K562 (cell line): ENCODE measurements at regions not wholly inside any gene's neighbourhood (a gene's known extent, or its start where the extent isn't known, plus 50 kb on each side); places are given as distances from the start of the nearest gene placed in this dataset.

Experiments
- ATAC-seq: fragments of 200-7000 bp; cut with Tn5 transposase; 3 replicates; pipeline ENCODE4 v1.9.1; 2020; ENCODE audit warnings: moderate library complexity
- BruUV-seq: library from RNA; stranded (reverse); fragments of 400-500 nt; replicated peaks from 2 replicates; lab custom pipeline; 2021; lab: Mats Ljungman, UMichigan
- CTCF ChIA-PET: fragments of 300-600 bp; formaldehyde crosslinking; extraction: SDS; loops from one replicate; lab custom pipeline; 2021; ENCODE audit warnings: low intra/inter-chr PET ratio; lab: Yijun Ruan, JAX
- POLR2A ChIA-PET: fragments of 300-600, 350-650 bp; sonication (Branson Sonifier 250); formaldehyde crosslinking; extraction: SDS; loops from one replicate; lab custom pipeline; 2021; ENCODE audit warnings: antibody characterized with exemption, inconsistent platforms; lab: Yijun Ruan, JAX
- DNase-seq, 4 experiments: peaks; one replicate each; pipeline versions ENCODE4 v3.0.0 to v3.0.0-alpha.2; 2011 to 2018; ENCODE audit warnings: low spot score in 3 of 4, mixed read lengths in 3 of 4; ENCODE audit errors: extremely low read depth in 1 of 4
- FAIRE-seq: peaks from 2 replicates; lab custom pipeline; 2011; peaks lifted over from hg19 to GRCh38; lab: Jason Lieb, UNC
- H2AFZ ChIP-seq: 2 replicates; pipeline ENCODE4 v1.6.0; 2011; ENCODE audit warnings: low read depth, low read length, control low read depth, inconsistent platforms
- H3K27ac ChIP-seq: fragments of 200-600 bp; 3 replicates; pipeline ENCODE4 v1.8.0; 2011; ENCODE audit warnings: low read depth, mild to moderate bottlenecking, control low read depth, inconsistent platforms, low read length, moderate library complexity, mixed read lengths; ENCODE audit errors: extremely low read depth
- H3K27me3 ChIP-seq, 2 experiments: fragments of 300-600 bp in 1 of 2; 2 replicates in 1 of 2; 3 replicates in 1 of 2; pipeline versions ENCODE4 v1.6.0 to v1.8.0; 2011; ENCODE audit warnings: inconsistent platforms in 2 of 2, low read length in 2 of 2, mild to moderate bottlenecking in 1 of 2, mixed read lengths in 1 of 2, moderate library complexity in 1 of 2; ENCODE audit not compliant: control insufficient read depth in 2 of 2, insufficient read depth in 2 of 2
- H3K36me3 ChIP-seq: fragments of 300-600 bp; 3 replicates; pipeline ENCODE4 v1.8.0; 2011; ENCODE audit warnings: mild to moderate bottlenecking, low read length, inconsistent platforms; ENCODE audit not compliant: control insufficient read depth, insufficient read depth
- H3K4me1 ChIP-seq, 2 experiments: fragments of 200-600 bp in 1 of 2; replicated peaks in 1 of 2; 2 replicates in 1 of 2; 3 replicates in 1 of 2; pipeline versions ENCODE4 v1.5.1 to v1.8.0; 2011; ENCODE audit warnings: inconsistent platforms in 2 of 2, low read length in 2 of 2, mild to moderate bottlenecking in 1 of 2, mixed read lengths in 1 of 2, moderate library complexity in 1 of 2; ENCODE audit not compliant: control insufficient read depth in 2 of 2, insufficient read depth in 2 of 2
- H3K4me2 ChIP-seq: 2 replicates; pipeline ENCODE4 v1.6.1; 2011; ENCODE audit warnings: low read length, control low read depth, inconsistent platforms, mixed read lengths; ENCODE audit not compliant: insufficient read depth
- H3K4me3 ChIP-seq: fragments of 200-600 bp; sonication (generic), shearing (Covaris generic); 2 replicates; pipeline ENCODE4 v1.5.1; 2016; ENCODE audit warnings: control low read depth, inconsistent platforms
- H3K79me2 ChIP-seq: fragments of 200-600 bp; 3 replicates; pipeline ENCODE4 v1.8.0; 2011; ENCODE audit warnings: low read length, inconsistent platforms; ENCODE audit not compliant: control insufficient read depth, insufficient read depth
- H3K9ac ChIP-seq, 2 experiments: 2 replicates each; pipeline versions ENCODE4 v1.6.0 to v1.6.1; 2011; ENCODE audit warnings: low read depth in 2 of 2, low read length in 2 of 2, control low read depth in 1 of 2, inconsistent platforms in 1 of 2, mild to moderate bottlenecking in 1 of 2, mixed read lengths in 1 of 2; ENCODE audit not compliant: insufficient read depth in 1 of 2
- H3K9me1 ChIP-seq: one replicate; pipeline ENCODE4 v1.6.0; 2011; ENCODE audit warnings: inconsistent platforms, mild to moderate bottlenecking, low read length, moderate library complexity; ENCODE audit not compliant: control insufficient read depth, insufficient read depth
- H3K9me3 ChIP-seq: replicated peaks from 2 replicates; pipeline ENCODE4 v1.5.1; 2011; ENCODE audit warnings: low read depth, low read length, inconsistent platforms; ENCODE audit not compliant: control insufficient read depth, insufficient read depth
- H4K20me1 ChIP-seq: replicated peaks from 2 replicates; pipeline ENCODE4 v1.6.1; 2011; ENCODE audit warnings: low read length, inconsistent platforms, mixed read lengths; ENCODE audit not compliant: control insufficient read depth, insufficient read depth
- BCOR ChIP-seq: fragments of 450-650 bp; IDR thresholded peaks from 2 replicates; pipeline ENCODE4 v1.6.1; 2016
- FOXK1 ChIP-seq: sonication (generic); formaldehyde crosslinking; IDR thresholded peaks from 2 replicates; pipeline ENCODE4 v1.8.0; 2022; ENCODE audit warnings: missing genetic modification reagents, mild to moderate bottlenecking, borderline replicate concordance
- HMGN3 ChIP-seq: IDR thresholded peaks from 2 replicates; pipeline ENCODE4 v1.6.1; 2011; ENCODE audit warnings: borderline replicate concordance, low read depth, mild to moderate bottlenecking, mixed read lengths, low read length; ENCODE audit not compliant: insufficient read length; ENCODE audit errors: extremely low read depth
- MAFG ChIP-seq: fragments of 450-650 bp; conservative IDR thresholded peaks from 2 replicates; pipeline ENCODE4 v1.6.1; 2016; ENCODE audit warnings: missing genetic modification characterization, missing compliant biosample characterization
- MXI1 ChIP-seq: IDR thresholded peaks from 2 replicates; pipeline ENCODE4 v1.6.1; 2011; ENCODE audit warnings: low read depth, mild to moderate bottlenecking, improper control_type of control experiment, low read length
- PATZ1 ChIP-seq: fragments of 250-450 bp; sonication (Bioruptor Pico); IDR thresholded peaks from 2 replicates; pipeline ENCODE4 v1.5.0; 2020; ENCODE audit warnings: mild to moderate bottlenecking, borderline replicate concordance
- TAF7 ChIP-seq: fragments of 450-650 bp; IDR thresholded peaks from 2 replicates; pipeline ENCODE4 v1.6.1; 2016; ENCODE audit warnings: missing genetic modification characterization, missing compliant biosample characterization
- TCF3 ChIP-seq: sonication (generic); formaldehyde crosslinking; IDR thresholded peaks from 2 replicates; pipeline ENCODE4 v1.4.0; 2020; ENCODE audit warnings: mild to moderate bottlenecking, missing genetic modification reagents
- ZNF23 ChIP-seq: fragments of 250-450 bp; sonication (Bioruptor Pico); IDR thresholded peaks from 2 replicates; pipeline ENCODE4 v1.4.0; 2020; ENCODE audit warnings: mild to moderate bottlenecking
- WGBS: fragments of 100-300 bp; shearing (Covaris generic); methylation state at CpG from one replicate; pipeline ENCODE4 v1.1.6; 2016; ENCODE audit warnings: low coverage, mixed read lengths; ENCODE audit not compliant: insufficient coverage; ENCODE audit errors: missing lambda C conversion rate; 5-methylcytosine and 5-hydroxymethylcytosine counted together
- in situ Hi-C: fragments of 300-500 bp; cut with MboI; formaldehyde crosslinking; loops from 4 replicates; pipeline ENCODE4 v1.15.0; 2018; ENCODE audit warnings: inconsistent platforms, mixed read lengths
- intact Hi-C: fragments of 100-400 bp; cut with micrococcal nuclease; formaldehyde crosslinking; loops from 2 replicates; pipeline ENCODE4 v1.14.2; 2022

- TF ChIP-seq ZNF23 (CRISPR knock-in tag) (no peak), BCOR (no peak), MAFG (tag) (no peak), FOXK1 (no peak), TCF3 (CRISPR knock-in tag) (no peak), HMGN3 (no peak), TAF7 (no peak)
These were observed 665.6 kb upstream of the EEF2KMT start (continued) for GRCh38 chr16:5763176-5763575.

- H2AFZ ChIP-seq, result no peak overlapping the region
- in situ Hi-C loops, result no loop called here
- peaks cover 5 to 6% of the 10 kb centered on the region in 2 experiments; a peak in 2 of 5 replicates for H3K27me3 ChIP-seq
- CTCF ChIA-PET, result no interaction called here
- H3K4me3 ChIP-seq, result no peak overlapping the region
- intact Hi-C loops, result no loop called here
- no TSS peak for BruUV-seq
- no peaks in the 10 kb centered on the region for H3K4me1 ChIP-seq
- no peaks in the 10 kb centered on the region for H3K36me3 ChIP-seq
- no peaks in the 10 kb centered on the region for H4K20me1 ChIP-seq
- 0% methylated on average over 9 of the region's 10 CpGs for WGBS
- no peak for TF ChIP-seq PATZ1
- no peak for TF ChIP-seq MXI1
- TF ChIP-seq, all 486 proteins: peak for 0
- no peaks in the 10 kb centered on the region for H3K9me1 ChIP-seq
- no peak overlapping the region for H3K27ac ChIP-seq
- FAIRE-seq (no peak), DNase-seq (no peak), ATAC-seq (no peak)
- no peak overlapping the region for H3K4me2 ChIP-seq
- H3K9me3 ChIP-seq, result no peaks in the 10 kb centered on the region
- POLR2A ChIA-PET, result no interaction called here
- no peak overlapping the region for H3K9ac ChIP-seq
- no peaks in the 10 kb centered on the region for H3K79me2 ChIP-seq
These were observed 664.8 kb upstream of the EEF2KMT start for GRCh38 chr16:5762362-5762761.
